ENCODE measurements at regions not wholly inside any gene's neighbourhood (a gene's known extent, or its start where the extent isn't known, plus 50 kb on each side); places are given as distances from the start of the nearest gene placed in this dataset.

DNA sequence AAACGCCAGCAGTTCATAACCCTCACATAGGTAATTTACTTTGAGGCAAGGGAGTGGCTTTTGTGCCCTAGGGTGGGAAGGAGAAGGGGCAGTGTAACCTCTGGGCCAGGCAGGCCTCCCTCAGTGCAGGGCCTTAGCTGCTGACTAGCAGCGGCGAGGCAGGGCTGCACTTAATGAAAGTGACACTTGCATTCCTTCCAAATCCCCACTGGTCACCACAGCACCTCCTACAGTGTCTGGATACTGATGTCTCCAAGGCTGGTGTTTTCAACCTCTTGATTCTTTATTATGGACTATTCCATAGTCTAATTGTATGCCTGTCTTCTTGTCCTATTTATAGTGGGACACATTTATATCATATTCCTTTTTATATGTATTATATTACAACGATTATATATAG lies 152.7 kb downstream of the LY86 start:
- no peak for TF ChIP-seq REST (IDR thresholded peaks at IDR 0.05; ENCODE audit: unreplicated experiment)
- TF ChIP-seq, protein P1, sequence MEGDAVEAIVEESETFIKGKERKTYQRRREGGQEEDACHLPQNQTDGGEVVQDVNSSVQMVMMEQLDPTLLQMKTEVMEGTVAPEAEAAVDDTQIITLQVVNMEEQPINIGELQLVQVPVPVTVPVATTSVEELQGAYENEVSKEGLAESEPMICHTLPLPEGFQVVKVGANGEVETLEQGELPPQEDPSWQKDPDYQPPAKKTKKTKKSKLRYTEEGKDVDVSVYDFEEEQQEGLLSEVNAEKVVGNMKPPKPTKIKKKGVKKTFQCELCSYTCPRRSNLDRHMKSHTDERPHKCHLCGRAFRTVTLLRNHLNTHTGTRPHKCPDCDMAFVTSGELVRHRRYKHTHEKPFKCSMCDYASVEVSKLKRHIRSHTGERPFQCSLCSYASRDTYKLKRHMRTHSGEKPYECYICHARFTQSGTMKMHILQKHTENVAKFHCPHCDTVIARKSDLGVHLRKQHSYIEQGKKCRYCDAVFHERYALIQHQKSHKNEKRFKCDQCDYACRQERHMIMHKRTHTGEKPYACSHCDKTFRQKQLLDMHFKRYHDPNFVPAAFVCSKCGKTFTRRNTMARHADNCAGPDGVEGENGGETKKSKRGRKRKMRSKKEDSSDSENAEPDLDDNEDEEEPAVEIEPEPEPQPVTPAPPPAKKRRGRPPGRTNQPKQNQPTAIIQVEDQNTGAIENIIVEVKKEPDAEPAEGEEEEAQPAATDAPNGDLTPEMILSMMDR (conservative IDR thresholded peaks at IDR 0.05; ENCODE audit: low read depth in 2 of 2): peak in 1 of 2 experiments; percentile 14; a peak in 2 of 4 replicates
- TF ChIP-seq CREB1 (CRISPR knock-in tag; IDR thresholded peaks at IDR 0.05; ENCODE audit: low read depth): no peak
- no peak for TF ChIP-seq NANOG (IDR thresholded peaks at IDR 0.05; ENCODE audit: borderline replicate concordance)
